ENCODE measurements at regions not wholly inside any gene's neighbourhood (a gene's known extent, or its start where the extent isn't known, plus 50 kb on each side); places are given as distances from the start of the nearest gene placed in this dataset.

- Histone ChIP-seq H3K27me3 (replicated peaks in 2 of 5; ENCODE audit: control insufficient read depth in 4 of 5, insufficient read depth in 5 of 5, low read length in 4 of 5) (no peaks in the 10 kb centered on the region), H3K4me3 (ENCODE audit: control insufficient read depth in 1 of 7, extremely low read depth in 1 of 7, insufficient read depth in 4 of 7, low read depth in 2 of 7, low read length in 6 of 7) (no peak overlapping the region), H3K36me3 (ENCODE audit: control insufficient read depth in 4 of 4, insufficient read depth in 4 of 4, low read length in 3 of 4) (no peaks in the 10 kb centered on the region), H3K4me1 (ENCODE audit: control extremely low read depth in 1 of 4, control insufficient read depth in 4 of 4, insufficient read depth in 4 of 4, low read length in 3 of 4) (peaks cover 0 to 3% (median 0%) of the 10 kb centered on the region in 4 experiments), H3K27ac (ENCODE audit: insufficient read depth in 1 of 2, low read depth in 1 of 2, low read length in 2 of 2, poor library complexity in 1 of 2, severe bottlenecking in 2 of 2) (no peak overlapping the region), H3K9me3 (ENCODE audit: control extremely low read depth in 1 of 5, control insufficient read depth in 4 of 5, insufficient read depth in 2 of 5, low read depth in 1 of 5, low read length in 4 of 5) (no peaks in the 10 kb centered on the region)
- ChIA-PET CTCF (no interaction called here), POLR2A (no interaction called here)
- no peak for DNase-seq
- WGBS (ENCODE audit: insufficient coverage): no CpG with 5 or more reads among the region's 2 CpGs
These were observed 133.0 kb downstream of the RAB38 start for GRCh38 chr11:88042238-88042637.

GRCh38 chr11:88041679-88042078 is 133.6 kb downstream of the RAB38 start:
- DNase-seq: no peak
- ChIA-PET CTCF (no interaction called here), POLR2A (no interaction called here)
- no CpG with 5 or more reads among the region's 2 CpGs for WGBS (ENCODE audit: insufficient coverage)
- Histone ChIP-seq H3K27ac (ENCODE audit: insufficient read depth in 1 of 2, low read depth in 1 of 2, low read length in 2 of 2, poor library complexity in 1 of 2, severe bottlenecking in 2 of 2) (no peak overlapping the region), H3K4me1 (ENCODE audit: control extremely low read depth in 1 of 4, control insufficient read depth in 4 of 4, insufficient read depth in 4 of 4, low read length in 3 of 4) (peaks cover 0 to 3% (median 0%) of the 10 kb centered on the region in 4 experiments), H3K36me3 (ENCODE audit: control insufficient read depth in 4 of 4, insufficient read depth in 4 of 4, low read length in 3 of 4) (no peaks in the 10 kb centered on the region), H3K4me3 (ENCODE audit: control insufficient read depth in 1 of 7, extremely low read depth in 1 of 7, insufficient read depth in 4 of 7, low read depth in 2 of 7, low read length in 6 of 7) (no peak overlapping the region), H3K9me3 (ENCODE audit: control extremely low read depth in 1 of 5, control insufficient read depth in 4 of 5, insufficient read depth in 2 of 5, low read depth in 1 of 5, low read length in 4 of 5) (no peaks in the 10 kb centered on the region), H3K27me3 (replicated peaks in 2 of 5; ENCODE audit: control insufficient read depth in 4 of 5, insufficient read depth in 5 of 5, low read length in 4 of 5) (no peaks in the 10 kb centered on the region)

DNA sequence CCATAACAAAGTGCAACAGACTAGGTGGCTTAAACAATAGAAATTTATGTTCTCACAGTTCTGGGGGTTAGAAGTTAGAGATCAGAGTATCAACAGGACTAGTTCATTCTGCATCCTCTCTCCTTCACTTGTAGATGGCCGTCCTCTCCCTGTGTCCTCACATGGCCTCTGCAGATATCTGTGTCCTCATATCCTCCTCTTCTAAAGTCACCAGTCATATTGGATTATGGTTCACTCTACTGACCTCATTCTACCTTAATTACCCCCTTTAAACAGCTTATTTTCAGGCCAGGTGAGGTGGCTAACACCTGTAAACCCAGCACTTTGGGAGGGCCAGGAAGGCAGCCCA is 135.1 kb downstream of the RAB38 start:
- Histone ChIP-seq H3K4me1 (ENCODE audit: control extremely low read depth in 1 of 4, control insufficient read depth in 4 of 4, insufficient read depth in 4 of 4, low read length in 3 of 4) (peaks cover 0 to 3% (median 0%) of the 10 kb centered on the region in 4 experiments), H3K27ac (ENCODE audit: insufficient read depth in 1 of 2, low read depth in 1 of 2, low read length in 2 of 2, poor library complexity in 1 of 2, severe bottlenecking in 2 of 2) (no peak overlapping the region), H3K4me3 (ENCODE audit: control insufficient read depth in 1 of 7, extremely low read depth in 1 of 7, insufficient read depth in 4 of 7, low read depth in 2 of 7, low read length in 6 of 7) (no peak overlapping the region), H3K36me3 (ENCODE audit: control insufficient read depth in 4 of 4, insufficient read depth in 4 of 4, low read length in 3 of 4) (no peaks in the 10 kb centered on the region), H3K9me3 (ENCODE audit: control extremely low read depth in 1 of 5, control insufficient read depth in 4 of 5, insufficient read depth in 2 of 5, low read depth in 1 of 5, low read length in 4 of 5) (no peaks in the 10 kb centered on the region), H3K27me3 (replicated peaks in 2 of 5; ENCODE audit: control insufficient read depth in 4 of 5, insufficient read depth in 5 of 5, low read length in 4 of 5) (no peaks in the 10 kb centered on the region)
- 100% methylated on average over 1 of the region's 1 CpG for WGBS (ENCODE audit: insufficient coverage)
- CTCF ChIA-PET: no interaction called here
- DNase-seq: no peak
- POLR2A ChIA-PET: interaction anchor here (0.8 kb wide), 1 partner anchor 100 kb away, joined by 3 read pairs; no protein-coding TSS in a partner anchor

- Histone ChIP-seq H3K27ac (ENCODE audit: insufficient read depth in 1 of 2, low read depth in 1 of 2, low read length in 2 of 2, poor library complexity in 1 of 2, severe bottlenecking in 2 of 2) (no peak overlapping the region), H3K36me3 (ENCODE audit: control insufficient read depth in 4 of 4, insufficient read depth in 4 of 4, low read length in 3 of 4) (no peaks in the 10 kb centered on the region), H3K9me3 (ENCODE audit: control extremely low read depth in 1 of 5, control insufficient read depth in 4 of 5, insufficient read depth in 2 of 5, low read depth in 1 of 5, low read length in 4 of 5) (no peaks in the 10 kb centered on the region), H3K4me3 (ENCODE audit: control insufficient read depth in 1 of 7, extremely low read depth in 1 of 7, insufficient read depth in 4 of 7, low read depth in 2 of 7, low read length in 6 of 7) (no peak overlapping the region), H3K27me3 (replicated peaks in 2 of 5; ENCODE audit: control insufficient read depth in 4 of 5, insufficient read depth in 5 of 5, low read length in 4 of 5) (no peaks in the 10 kb centered on the region), H3K4me1 (ENCODE audit: control extremely low read depth in 1 of 4, control insufficient read depth in 4 of 4, insufficient read depth in 4 of 4, low read length in 3 of 4) (peaks cover 0 to 3% (median 0%) of the 10 kb centered on the region in 4 experiments)
- no peak for DNase-seq
- POLR2A ChIA-PET: no interaction called here
- WGBS (ENCODE audit: insufficient coverage): 100% methylated on average over 2 of the region's 2 CpGs
- CTCF ChIA-PET: no interaction called here
These were observed 135.6 kb downstream of the RAB38 start for GRCh38 chr11:88039476-88040147.

GRCh38 chr11:88038063-88038462 is 137.2 kb downstream of the RAB38 start:
- ChIA-PET POLR2A (no interaction called here), CTCF (no interaction called here)
- no peak overlapping the region for H3K27ac ChIP-seq (ENCODE audit: insufficient read depth in 1 of 2, low read depth in 1 of 2, low read length in 2 of 2, poor library complexity in 1 of 2, severe bottlenecking in 2 of 2)
- H3K36me3 ChIP-seq (ENCODE audit: control insufficient read depth in 4 of 4, insufficient read depth in 4 of 4, low read length in 3 of 4): no peaks in the 10 kb centered on the region
- no peak for DNase-seq
- no peak overlapping the region for H3K4me3 ChIP-seq (ENCODE audit: control insufficient read depth in 1 of 7, extremely low read depth in 1 of 7, insufficient read depth in 4 of 7, low read depth in 2 of 7, low read length in 6 of 7)
- H3K27me3 ChIP-seq (replicated peaks in 2 of 5; ENCODE audit: control insufficient read depth in 4 of 5, insufficient read depth in 5 of 5, low read length in 4 of 5): no peaks in the 10 kb centered on the region
- no peaks in the 10 kb centered on the region for H3K9me3 ChIP-seq (ENCODE audit: control extremely low read depth in 1 of 5, control insufficient read depth in 4 of 5, insufficient read depth in 2 of 5, low read depth in 1 of 5, low read length in 4 of 5)
- peaks cover 0 to 3% (median 0%) of the 10 kb centered on the region in 4 experiments for H3K4me1 ChIP-seq (ENCODE audit: control extremely low read depth in 1 of 4, control insufficient read depth in 4 of 4, insufficient read depth in 4 of 4, low read length in 3 of 4)
- no CpG with 5 or more reads among the region's 2 CpGs for WGBS (ENCODE audit: insufficient coverage)

- Histone ChIP-seq H3K4me3 (ENCODE audit: control insufficient read depth in 1 of 7, extremely low read depth in 1 of 7, insufficient read depth in 4 of 7, low read depth in 2 of 7, low read length in 6 of 7) (no peak overlapping the region), H3K4me1 (ENCODE audit: control extremely low read depth in 1 of 4, control insufficient read depth in 4 of 4, insufficient read depth in 4 of 4, low read length in 3 of 4) (no peaks in the 10 kb centered on the region), H3K27me3 (replicated peaks in 2 of 5; ENCODE audit: control insufficient read depth in 4 of 5, insufficient read depth in 5 of 5, low read length in 4 of 5) (no peaks in the 10 kb centered on the region), H3K9me3 (ENCODE audit: control extremely low read depth in 1 of 5, control insufficient read depth in 4 of 5, insufficient read depth in 2 of 5, low read depth in 1 of 5, low read length in 4 of 5) (no peaks in the 10 kb centered on the region), H3K27ac (ENCODE audit: insufficient read depth in 1 of 2, low read depth in 1 of 2, low read length in 2 of 2, poor library complexity in 1 of 2, severe bottlenecking in 2 of 2) (no peak overlapping the region), H3K36me3 (ENCODE audit: control insufficient read depth in 4 of 4, insufficient read depth in 4 of 4, low read length in 3 of 4) (no peaks in the 10 kb centered on the region)
- DNase-seq: no peak
- CTCF ChIA-PET: no interaction called here
- POLR2A ChIA-PET: no interaction called here
These were observed 138.5 kb downstream of the RAB38 start for GRCh38 chr11:88036701-88037100.

- ChIA-PET CTCF (no interaction called here), POLR2A (no interaction called here)
- no peaks in the 10 kb centered on the region for H3K4me1 ChIP-seq (ENCODE audit: control extremely low read depth in 1 of 4, control insufficient read depth in 4 of 4, insufficient read depth in 4 of 4, low read length in 3 of 4)
- no peak overlapping the region for H3K27ac ChIP-seq (ENCODE audit: insufficient read depth in 1 of 2, low read depth in 1 of 2, low read length in 2 of 2, poor library complexity in 1 of 2, severe bottlenecking in 2 of 2)
- H3K36me3 ChIP-seq (ENCODE audit: control insufficient read depth in 4 of 4, insufficient read depth in 4 of 4, low read length in 3 of 4): no peaks in the 10 kb centered on the region
- no peak for DNase-seq
- 100% methylated on average over 1 of the region's 2 CpGs for WGBS (ENCODE audit: insufficient coverage)
- no peak overlapping the region for H3K4me3 ChIP-seq (ENCODE audit: control insufficient read depth in 1 of 7, extremely low read depth in 1 of 7, insufficient read depth in 4 of 7, low read depth in 2 of 7, low read length in 6 of 7)
- H3K27me3 ChIP-seq (replicated peaks in 2 of 5; ENCODE audit: control insufficient read depth in 4 of 5, insufficient read depth in 5 of 5, low read length in 4 of 5): no peaks in the 10 kb centered on the region
- no peaks in the 10 kb centered on the region for H3K9me3 ChIP-seq (ENCODE audit: control extremely low read depth in 1 of 5, control insufficient read depth in 4 of 5, insufficient read depth in 2 of 5, low read depth in 1 of 5, low read length in 4 of 5)
These were observed 140.0 kb downstream of the RAB38 start for GRCh38 chr11:88035271-88035670.

Measured in common myeloid progenitor, CD34-positive (primary cell).